GM23338 (cell line): ENCODE measurements at regions not wholly inside any gene's neighbourhood (a gene's known extent, or its start where the extent isn't known, plus 50 kb on each side); places are given as distances from the start of the nearest gene placed in this dataset.

Source experiments
- CREB1 ChIP-seq: fragments of 250-450 bp; sonication (Bioruptor Pico); IDR thresholded peaks from 2 replicates; pipeline ENCODE4 v1.5.0; 2020; ENCODE audit warnings: low read depth, mild to moderate bottlenecking, moderate library complexity
- EZH2 ChIP-seq: fragments of 200-600 bp; sonication (generic); IDR thresholded peaks from one replicate; pipeline ENCODE4 v1.8.0; 2017; ENCODE audit warnings: antibody characterized with exemption, mild to moderate bottlenecking, low read depth; ENCODE audit not compliant: unreplicated experiment
- EZH2phosphoT487 ChIP-seq: fragments of 200-600 bp; sonication (generic); IDR thresholded peaks from one replicate; pipeline ENCODE4 v1.8.1; 2018; ENCODE audit warnings: antibody characterized with exemption; ENCODE audit not compliant: unreplicated experiment
- JUNB ChIP-seq: IDR thresholded peaks from one replicate; pipeline ENCODE4 v1.6.1; 2016; ENCODE audit warnings: antibody characterized with exemption; ENCODE audit not compliant: unreplicated experiment
- NANOG ChIP-seq: IDR thresholded peaks from 2 replicates; pipeline ENCODE4 v1.6.1; 2016; ENCODE audit warnings: antibody characterized with exemption, borderline replicate concordance
- POLR2AphosphoS5 ChIP-seq: IDR thresholded peaks from 2 replicates; pipeline ENCODE4 v1.6.1; 2016; ENCODE audit warnings: antibody characterized with exemption, low read depth
- ZNF114 ChIP-seq: fragments of 250-450 bp; sonication (Bioruptor Pico); IDR thresholded peaks from 2 replicates; pipeline ENCODE4 v1.5.0; 2020; ENCODE audit warnings: mild to moderate bottlenecking, moderate library complexity
- TF ChIP-seq, protein P1 (sequence below), 2 experiments: fragments of 200-600 bp in 1 of 2; sonication (generic) in 1 of 2; conservative IDR thresholded peaks; 2 replicates each; pipeline versions ENCODE4 v1.5.1 to v1.6.1; 2016 to 2017; ENCODE audit warnings: antibody characterized with exemption in 2 of 2, low read depth in 2 of 2, mild to moderate bottlenecking in 2 of 2, moderate library complexity in 1 of 2
- TF ChIP-seq, protein P2 (sequence below): IDR thresholded peaks from one replicate; pipeline ENCODE4 v1.6.1; 2018; ENCODE audit warnings: antibody characterized with exemption; ENCODE audit not compliant: unreplicated experiment
- TF ChIP-seq, protein P3 (sequence below): IDR thresholded peaks from 2 replicates; pipeline ENCODE4 v1.6.1; 2016; ENCODE audit warnings: antibody characterized with exemption
- TF ChIP-seq, protein P4 (sequence below): fragments of 250-450 bp; sonication (Bioruptor Pico); IDR thresholded peaks from 2 replicates; pipeline ENCODE4 v1.5.0; 2020; ENCODE audit warnings: mild to moderate bottlenecking, moderate library complexity

DNA sequence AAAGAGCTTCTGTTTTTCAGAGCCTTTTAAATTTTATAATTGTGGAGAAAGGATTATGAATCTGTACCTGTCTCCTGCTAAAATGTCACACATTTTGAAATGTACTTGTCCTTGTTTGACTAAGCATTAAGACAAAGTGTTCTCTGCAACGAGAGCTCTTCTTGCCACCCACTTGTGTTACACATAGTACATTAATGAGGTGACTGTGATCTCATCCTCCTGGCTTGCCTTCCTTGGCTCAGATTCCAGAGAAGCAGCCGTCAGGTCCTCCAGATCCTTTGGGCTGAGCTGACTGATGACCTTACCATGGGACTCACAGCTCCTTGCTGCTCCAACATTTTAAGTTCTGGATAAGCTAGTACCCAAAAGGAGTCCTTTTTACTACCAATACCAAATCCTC is 81.4 kb downstream of the BBS10 start:
- TF ChIP-seq, protein P1, sequence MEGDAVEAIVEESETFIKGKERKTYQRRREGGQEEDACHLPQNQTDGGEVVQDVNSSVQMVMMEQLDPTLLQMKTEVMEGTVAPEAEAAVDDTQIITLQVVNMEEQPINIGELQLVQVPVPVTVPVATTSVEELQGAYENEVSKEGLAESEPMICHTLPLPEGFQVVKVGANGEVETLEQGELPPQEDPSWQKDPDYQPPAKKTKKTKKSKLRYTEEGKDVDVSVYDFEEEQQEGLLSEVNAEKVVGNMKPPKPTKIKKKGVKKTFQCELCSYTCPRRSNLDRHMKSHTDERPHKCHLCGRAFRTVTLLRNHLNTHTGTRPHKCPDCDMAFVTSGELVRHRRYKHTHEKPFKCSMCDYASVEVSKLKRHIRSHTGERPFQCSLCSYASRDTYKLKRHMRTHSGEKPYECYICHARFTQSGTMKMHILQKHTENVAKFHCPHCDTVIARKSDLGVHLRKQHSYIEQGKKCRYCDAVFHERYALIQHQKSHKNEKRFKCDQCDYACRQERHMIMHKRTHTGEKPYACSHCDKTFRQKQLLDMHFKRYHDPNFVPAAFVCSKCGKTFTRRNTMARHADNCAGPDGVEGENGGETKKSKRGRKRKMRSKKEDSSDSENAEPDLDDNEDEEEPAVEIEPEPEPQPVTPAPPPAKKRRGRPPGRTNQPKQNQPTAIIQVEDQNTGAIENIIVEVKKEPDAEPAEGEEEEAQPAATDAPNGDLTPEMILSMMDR (conservative IDR thresholded peaks at IDR 0.05; ENCODE audit: low read depth in 2 of 2), result no peak
- no peak for TF ChIP-seq EZH2
- no peak for TF ChIP-seq POLR2AphosphoS5
- TF ChIP-seq, protein P2, sequence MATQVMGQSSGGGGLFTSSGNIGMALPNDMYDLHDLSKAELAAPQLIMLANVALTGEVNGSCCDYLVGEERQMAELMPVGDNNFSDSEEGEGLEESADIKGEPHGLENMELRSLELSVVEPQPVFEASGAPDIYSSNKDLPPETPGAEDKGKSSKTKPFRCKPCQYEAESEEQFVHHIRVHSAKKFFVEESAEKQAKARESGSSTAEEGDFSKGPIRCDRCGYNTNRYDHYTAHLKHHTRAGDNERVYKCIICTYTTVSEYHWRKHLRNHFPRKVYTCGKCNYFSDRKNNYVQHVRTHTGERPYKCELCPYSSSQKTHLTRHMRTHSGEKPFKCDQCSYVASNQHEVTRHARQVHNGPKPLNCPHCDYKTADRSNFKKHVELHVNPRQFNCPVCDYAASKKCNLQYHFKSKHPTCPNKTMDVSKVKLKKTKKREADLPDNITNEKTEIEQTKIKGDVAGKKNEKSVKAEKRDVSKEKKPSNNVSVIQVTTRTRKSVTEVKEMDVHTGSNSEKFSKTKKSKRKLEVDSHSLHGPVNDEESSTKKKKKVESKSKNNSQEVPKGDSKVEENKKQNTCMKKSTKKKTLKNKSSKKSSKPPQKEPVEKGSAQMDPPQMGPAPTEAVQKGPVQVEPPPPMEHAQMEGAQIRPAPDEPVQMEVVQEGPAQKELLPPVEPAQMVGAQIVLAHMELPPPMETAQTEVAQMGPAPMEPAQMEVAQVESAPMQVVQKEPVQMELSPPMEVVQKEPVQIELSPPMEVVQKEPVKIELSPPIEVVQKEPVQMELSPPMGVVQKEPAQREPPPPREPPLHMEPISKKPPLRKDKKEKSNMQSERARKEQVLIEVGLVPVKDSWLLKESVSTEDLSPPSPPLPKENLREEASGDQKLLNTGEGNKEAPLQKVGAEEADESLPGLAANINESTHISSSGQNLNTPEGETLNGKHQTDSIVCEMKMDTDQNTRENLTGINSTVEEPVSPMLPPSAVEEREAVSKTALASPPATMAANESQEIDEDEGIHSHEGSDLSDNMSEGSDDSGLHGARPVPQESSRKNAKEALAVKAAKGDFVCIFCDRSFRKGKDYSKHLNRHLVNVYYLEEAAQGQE, result no peak
- TF ChIP-seq EZH2phosphoT487, result no peak
- no peak for TF ChIP-seq CREB1
- TF ChIP-seq NANOG, result no peak
- no peak for TF ChIP-seq JUNB
- TF ChIP-seq, protein P3, sequence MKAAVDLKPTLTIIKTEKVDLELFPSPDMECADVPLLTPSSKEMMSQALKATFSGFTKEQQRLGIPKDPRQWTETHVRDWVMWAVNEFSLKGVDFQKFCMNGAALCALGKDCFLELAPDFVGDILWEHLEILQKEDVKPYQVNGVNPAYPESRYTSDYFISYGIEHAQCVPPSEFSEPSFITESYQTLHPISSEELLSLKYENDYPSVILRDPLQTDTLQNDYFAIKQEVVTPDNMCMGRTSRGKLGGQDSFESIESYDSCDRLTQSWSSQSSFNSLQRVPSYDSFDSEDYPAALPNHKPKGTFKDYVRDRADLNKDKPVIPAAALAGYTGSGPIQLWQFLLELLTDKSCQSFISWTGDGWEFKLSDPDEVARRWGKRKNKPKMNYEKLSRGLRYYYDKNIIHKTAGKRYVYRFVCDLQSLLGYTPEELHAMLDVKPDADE, result no peak
- TF ChIP-seq, protein P4, sequence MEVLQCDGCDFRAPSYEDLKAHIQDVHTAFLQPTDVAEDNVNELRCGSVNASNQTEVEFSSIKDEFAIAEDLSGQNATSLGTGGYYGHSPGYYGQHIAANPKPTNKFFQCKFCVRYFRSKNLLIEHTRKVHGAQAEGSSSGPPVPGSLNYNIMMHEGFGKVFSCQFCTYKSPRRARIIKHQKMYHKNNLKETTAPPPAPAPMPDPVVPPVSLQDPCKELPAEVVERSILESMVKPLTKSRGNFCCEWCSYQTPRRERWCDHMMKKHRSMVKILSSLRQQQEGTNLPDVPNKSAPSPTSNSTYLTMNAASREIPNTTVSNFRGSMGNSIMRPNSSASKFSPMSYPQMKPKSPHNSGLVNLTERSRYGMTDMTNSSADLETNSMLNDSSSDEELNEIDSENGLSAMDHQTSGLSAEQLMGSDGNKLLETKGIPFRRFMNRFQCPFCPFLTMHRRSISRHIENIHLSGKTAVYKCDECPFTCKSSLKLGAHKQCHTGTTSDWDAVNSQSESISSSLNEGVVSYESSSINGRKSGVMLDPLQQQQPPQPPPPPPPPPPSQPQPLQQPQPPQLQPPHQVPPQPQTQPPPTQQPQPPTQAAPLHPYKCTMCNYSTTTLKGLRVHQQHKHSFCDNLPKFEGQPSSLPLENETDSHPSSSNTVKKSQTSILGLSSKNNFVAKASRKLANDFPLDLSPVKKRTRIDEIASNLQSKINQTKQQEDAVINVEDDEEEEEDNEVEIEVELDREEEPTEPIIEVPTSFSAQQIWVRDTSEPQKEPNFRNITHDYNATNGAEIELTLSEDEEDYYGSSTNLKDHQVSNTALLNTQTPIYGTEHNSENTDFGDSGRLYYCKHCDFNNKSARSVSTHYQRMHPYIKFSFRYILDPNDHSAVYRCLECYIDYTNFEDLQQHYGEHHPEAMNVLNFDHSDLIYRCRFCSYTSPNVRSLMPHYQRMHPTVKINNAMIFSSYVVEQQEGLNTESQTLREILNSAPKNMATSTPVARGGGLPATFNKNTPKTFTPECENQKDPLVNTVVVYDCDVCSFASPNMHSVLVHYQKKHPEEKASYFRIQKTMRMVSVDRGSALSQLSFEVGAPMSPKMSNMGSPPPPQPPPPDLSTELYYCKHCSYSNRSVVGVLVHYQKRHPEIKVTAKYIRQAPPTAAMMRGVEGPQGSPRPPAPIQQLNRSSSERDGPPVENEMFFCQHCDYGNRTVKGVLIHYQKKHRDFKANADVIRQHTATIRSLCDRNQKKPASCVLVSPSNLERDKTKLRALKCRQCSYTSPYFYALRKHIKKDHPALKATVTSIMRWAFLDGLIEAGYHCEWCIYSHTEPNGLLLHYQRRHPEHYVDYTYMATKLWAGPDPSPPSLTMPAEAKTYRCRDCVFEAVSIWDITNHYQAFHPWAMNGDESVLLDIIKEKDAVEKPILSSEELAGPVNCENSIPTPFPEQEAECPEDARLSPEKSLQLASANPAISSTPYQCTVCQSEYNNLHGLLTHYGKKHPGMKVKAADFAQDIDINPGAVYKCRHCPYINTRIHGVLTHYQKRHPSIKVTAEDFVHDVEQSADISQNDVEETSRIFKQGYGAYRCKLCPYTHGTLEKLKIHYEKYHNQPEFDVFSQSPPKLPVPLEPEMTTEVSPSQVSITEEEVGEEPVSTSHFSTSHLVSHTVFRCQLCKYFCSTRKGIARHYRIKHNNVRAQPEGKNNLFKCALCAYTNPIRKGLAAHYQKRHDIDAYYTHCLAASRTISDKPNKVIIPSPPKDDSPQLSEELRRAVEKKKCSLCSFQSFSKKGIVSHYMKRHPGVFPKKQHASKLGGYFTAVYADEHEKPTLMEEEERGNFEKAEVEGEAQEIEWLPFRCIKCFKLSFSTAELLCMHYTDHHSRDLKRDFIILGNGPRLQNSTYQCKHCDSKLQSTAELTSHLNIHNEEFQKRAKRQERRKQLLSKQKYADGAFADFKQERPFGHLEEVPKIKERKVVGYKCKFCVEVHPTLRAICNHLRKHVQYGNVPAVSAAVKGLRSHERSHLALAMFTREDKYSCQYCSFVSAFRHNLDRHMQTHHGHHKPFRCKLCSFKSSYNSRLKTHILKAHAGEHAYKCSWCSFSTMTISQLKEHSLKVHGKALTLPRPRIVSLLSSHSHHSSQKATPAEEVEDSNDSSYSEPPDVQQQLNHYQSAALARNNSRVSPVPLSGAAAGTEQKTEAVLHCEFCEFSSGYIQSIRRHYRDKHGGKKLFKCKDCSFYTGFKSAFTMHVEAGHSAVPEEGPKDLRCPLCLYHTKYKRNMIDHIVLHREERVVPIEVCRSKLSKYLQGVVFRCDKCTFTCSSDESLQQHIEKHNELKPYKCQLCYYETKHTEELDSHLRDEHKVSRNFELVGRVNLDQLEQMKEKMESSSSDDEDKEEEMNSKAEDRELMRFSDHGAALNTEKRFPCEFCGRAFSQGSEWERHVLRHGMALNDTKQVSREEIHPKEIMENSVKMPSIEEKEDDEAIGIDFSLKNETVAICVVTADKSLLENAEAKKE (CRISPR knock-in tag), result no peak
- no peak for TF ChIP-seq ZNF114
